ENCODE measurements at regions not wholly inside any gene's neighbourhood (a gene's known extent, or its start where the extent isn't known, plus 50 kb on each side); places are given as distances from the start of the nearest gene placed in this dataset.

- H3K9me2 ChIP-seq, result no peaks in the 10 kb centered on the region
- no peak overlapping the region for H2AFZ ChIP-seq (ENCODE audit: low read depth)
- H4K20me1 ChIP-seq (ENCODE audit: insufficient read depth), result no peaks in the 10 kb centered on the region
- no peaks in the 10 kb centered on the region for H3K36me3 ChIP-seq (replicated peaks in 1 of 2; ENCODE audit: control insufficient read depth in 1 of 2, insufficient read depth in 2 of 2, low read length in 1 of 2)
- 75% methylated on average over 3 of the region's 3 CpGs for WGBS (ENCODE audit: low lambda C conversion rate)
- H3K4me1 ChIP-seq (ENCODE audit: control insufficient read depth in 1 of 2, insufficient read depth in 2 of 2, low read depth in 1 of 2, low read length in 1 of 2), result peaks cover 7 to 12% of the 10 kb centered on the region in 2 experiments; a peak in 2 of 4 replicates
- H3K4me3 ChIP-seq (ENCODE audit: low read depth in 2 of 2, low read length in 1 of 2), result no peak overlapping the region
- H3K9me3 ChIP-seq, result no peaks in the 10 kb centered on the region
- no peaks in the 10 kb centered on the region for H3K79me2 ChIP-seq (ENCODE audit: insufficient read depth)
- DNase-seq, result no peak
- no peak overlapping the region for H3K27ac ChIP-seq (ENCODE audit: low read depth in 2 of 2, low read length in 1 of 2)
- no peaks in the 10 kb centered on the region for H3F3A ChIP-seq (replicated peaks; ENCODE audit: insufficient read depth)
- no peak overlapping the region for H3K4me2 ChIP-seq
- no peak overlapping the region for H3K9ac ChIP-seq
- ChIA-PET CTCF (no interaction called here), POLR2A (no interaction called here)
- H3K27me3 ChIP-seq (ENCODE audit: insufficient read depth), result no peaks in the 10 kb centered on the region
- TF ChIP-seq JUND (IDR thresholded peaks at IDR 0.05), result no peak
- no peak for TF ChIP-seq TEAD4 (IDR thresholded peaks at IDR 0.05; ENCODE audit: borderline replicate concordance, insufficient read depth)
- no peak for TF ChIP-seq FOXM1 (IDR thresholded peaks at IDR 0.05; ENCODE audit: low read depth)
- TF ChIP-seq ELF1 (IDR thresholded peaks at IDR 0.05), result no peak
- TF ChIP-seq FOXJ3 (CRISPR knock-in tag; IDR thresholded peaks at IDR 0.05), result no peak
- no peak for TF ChIP-seq EP300 (IDR thresholded peaks at IDR 0.05; ENCODE audit: borderline replicate concordance in 1 of 2, low read depth in 1 of 2, low read length in 1 of 2)
- TF ChIP-seq RFX5 (IDR thresholded peaks at IDR 0.05; ENCODE audit: low read length), result no peak
- no peak for TF ChIP-seq USF1 (IDR thresholded peaks at IDR 0.05; ENCODE audit: borderline replicate concordance, low read depth)
- no peak for TF ChIP-seq MAX (IDR thresholded peaks at IDR 0.05; ENCODE audit: low read depth)
- no peak for TF ChIP-seq NRF1 (IDR thresholded peaks at IDR 0.05; ENCODE audit: low read depth, low read length)
- no peak for TF ChIP-seq POLR2AphosphoS5 (IDR thresholded peaks at IDR 0.05; ENCODE audit: low read depth, low read length)
- TF ChIP-seq EZH2phosphoT487 (IDR thresholded peaks at IDR 0.05; ENCODE audit: borderline replicate concordance, low read depth), result no peak
- no peak for TF ChIP-seq FOSL2 (IDR thresholded peaks at IDR 0.05; ENCODE audit: borderline replicate concordance, low read depth)
- TF ChIP-seq MEF2A (IDR thresholded peaks at IDR 0.05; ENCODE audit: borderline replicate concordance, low read depth), result no peak
- no peak for TF ChIP-seq USF2 (IDR thresholded peaks at IDR 0.05; ENCODE audit: borderline replicate concordance, low read depth, low read length)
- TF ChIP-seq MXI1 (IDR thresholded peaks at IDR 0.05; ENCODE audit: low read depth, low read length), result no peak
These were observed 503.8 kb downstream of the INHBA start for GRCh38 chr7:41199136-41199535.

GRCh38 chr7:41198502-41198901 lies 504.4 kb downstream of the INHBA start:
- DNase-seq, result no peak
- POLR2A ChIA-PET, result interaction anchor here (0.9 kb wide), 1 partner anchor 68 kb away, joined by 3 read pairs; no protein-coding TSS in a partner anchor
- Histone ChIP-seq H2AFZ (ENCODE audit: low read depth) (no peak overlapping the region), H3K27ac (ENCODE audit: low read depth in 2 of 2, low read length in 1 of 2) (no peak overlapping the region), H3F3A (replicated peaks; ENCODE audit: insufficient read depth) (no peaks in the 10 kb centered on the region), H3K36me3 (replicated peaks in 1 of 2; ENCODE audit: control insufficient read depth in 1 of 2, insufficient read depth in 2 of 2, low read length in 1 of 2) (no peaks in the 10 kb centered on the region), H4K20me1 (ENCODE audit: insufficient read depth) (no peaks in the 10 kb centered on the region), H3K9me2 (no peaks in the 10 kb centered on the region), H3K9me3 (no peaks in the 10 kb centered on the region), H3K4me2 (no peak overlapping the region), H3K9ac (no peak overlapping the region), H3K79me2 (ENCODE audit: insufficient read depth) (no peaks in the 10 kb centered on the region), H3K4me3 (ENCODE audit: low read depth in 2 of 2, low read length in 1 of 2) (no peak overlapping the region), H3K27me3 (ENCODE audit: insufficient read depth) (no peaks in the 10 kb centered on the region), H3K4me1 (ENCODE audit: control insufficient read depth in 1 of 2, insufficient read depth in 2 of 2, low read depth in 1 of 2, low read length in 1 of 2) (peaks cover 7 to 19% of the 10 kb centered on the region in 2 experiments; a peak in 2 of 4 replicates)
- CTCF ChIA-PET, result no interaction called here
- no peak for TF ChIP-seq YY1 (IDR thresholded peaks at IDR 0.05; ENCODE audit: low read depth)
- no peak for TF ChIP-seq MEF2A (IDR thresholded peaks at IDR 0.05; ENCODE audit: borderline replicate concordance, low read depth)
- no peak for TF ChIP-seq MAX (IDR thresholded peaks at IDR 0.05; ENCODE audit: low read depth)
- no peak for TF ChIP-seq TEAD4 (IDR thresholded peaks at IDR 0.05; ENCODE audit: borderline replicate concordance, insufficient read depth)
- no peak for TF ChIP-seq FOSL2 (IDR thresholded peaks at IDR 0.05; ENCODE audit: borderline replicate concordance, low read depth)
- no peak for TF ChIP-seq POLR2AphosphoS5 (IDR thresholded peaks at IDR 0.05; ENCODE audit: low read depth, low read length)
- no peak for TF ChIP-seq RAD21 (IDR thresholded peaks at IDR 0.05; ENCODE audit: low read length)
- no peak for TF ChIP-seq RFX5 (IDR thresholded peaks at IDR 0.05; ENCODE audit: low read length)
- no peak for TF ChIP-seq RCOR1 (IDR thresholded peaks at IDR 0.05; ENCODE audit: low read length)
- TF ChIP-seq TAF1 (IDR thresholded peaks at IDR 0.05; ENCODE audit: borderline replicate concordance, low read depth, low read length), result no peak
- TF ChIP-seq EZH2phosphoT487 (IDR thresholded peaks at IDR 0.05; ENCODE audit: borderline replicate concordance, low read depth), result no peak
- no peak for TF ChIP-seq USF1 (IDR thresholded peaks at IDR 0.05; ENCODE audit: borderline replicate concordance, low read depth)
- no peak for TF ChIP-seq TCF12 (IDR thresholded peaks at IDR 0.05)
- TF ChIP-seq MXI1 (IDR thresholded peaks at IDR 0.05; ENCODE audit: low read depth, low read length), result no peak
- TF ChIP-seq PBX3 (IDR thresholded peaks at IDR 0.05), result no peak
- no peak for TF ChIP-seq CHD2 (IDR thresholded peaks at IDR 0.05; ENCODE audit: low read length, partially characterized antibody)
- TF ChIP-seq NFIC (IDR thresholded peaks at IDR 0.05; ENCODE audit: borderline replicate concordance), result no peak

All from SK-N-SH (cell line).